Prostate gland (tissue), 2 donors: ENCODE measurements at regions not wholly inside any gene's neighbourhood (a gene's known extent, or its start where the extent isn't known, plus 50 kb on each side); places are given as distances from the start of the nearest gene placed in this dataset.
"Not testable (repeated sequence)": the region's sequence is repeated elsewhere in the genome, so short reads cannot be mapped to it uniquely, and the experiment has no call there.

Source experiments
- DNase-seq: peaks from one replicate; pipeline ENCODE4 v3.0.0-alpha.2; 2019; ENCODE audit warnings: low spot score
- H3K27ac ChIP-seq, 2 donors: fragments of 200-600 bp; sonication (generic); 2 replicates each; pipeline ENCODE4 v1.5.1; 2017 to 2019
- H3K27me3 ChIP-seq: fragments of 200-600 bp; sonication (generic); replicated peaks from 2 replicates; pipeline ENCODE4 v1.5.1; 2019; ENCODE audit not compliant: insufficient read depth
- H3K36me3 ChIP-seq, 2 donors: fragments of 200-600 bp; sonication (generic); 1 replicate in 1 of 2; 2 replicates in 1 of 2; pipeline versions ENCODE4 v1.5.1 to v1.8.1; 2017 to 2019
- H3K4me1 ChIP-seq: fragments of 200-600 bp; sonication (generic); replicated peaks from 2 replicates; pipeline ENCODE4 v1.5.1; 2019
- H3K4me3 ChIP-seq, 2 donors: fragments of 200-600 bp; sonication (generic); 2 replicates each; pipeline ENCODE4 v1.5.1; 2017 to 2019
- H3K9me3 ChIP-seq: fragments of 200-600 bp; sonication (generic); 2 replicates; pipeline ENCODE4 v1.5.1; 2017
- POLR2A ChIP-seq: fragments of 450-650 bp; IDR thresholded peaks from one replicate; pipeline ENCODE4 v1.6.1; 2016; ENCODE audit warnings: antibody characterized with exemption, mild to moderate bottlenecking
- POLR2AphosphoS5 ChIP-seq: sonication (generic); formaldehyde crosslinking; IDR thresholded peaks from one replicate; pipeline ENCODE4 v1.6.1; 2017; ENCODE audit warnings: antibody characterized with exemption
- WGBS: methylation state at CpG from one replicate; pipeline ENCODE4 v1.1.5; 2018; 5-methylcytosine and 5-hydroxymethylcytosine counted together
- intact Hi-C: fragments of 100-400 bp; cut with DNase I; formaldehyde crosslinking; loops from one replicate; pipeline ENCODE4 v1.14.2; 2022
- TF ChIP-seq, protein P1 (sequence below), 4 experiments: fragments of 200-600 bp in 2 of 4; fragments of 450-650 bp in 2 of 4; sonication (generic) in 2 of 4; IDR thresholded peaks; 1 replicate in 3 of 4; 2 replicates in 1 of 4; pipeline ENCODE4 v1.5.1; 2016 to 2019; ENCODE audit warnings: antibody characterized with exemption in 4 of 4, mild to moderate bottlenecking in 2 of 4, moderate library complexity in 2 of 4

DNA sequence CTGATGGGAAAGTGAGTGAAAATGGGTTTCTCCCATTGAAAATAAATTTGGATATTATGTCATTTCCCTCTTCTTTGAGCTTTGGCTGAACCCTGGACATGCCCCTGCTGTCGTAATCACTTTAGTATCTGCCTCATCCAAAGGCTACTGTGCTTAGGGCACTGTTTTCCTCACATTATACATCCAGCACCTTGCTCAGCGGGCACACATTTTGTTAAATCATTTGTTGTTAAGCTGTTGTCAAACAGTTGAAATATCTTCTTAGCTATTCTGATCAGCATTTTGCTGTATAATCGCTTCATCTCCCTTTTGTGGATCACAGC, 352.7 kb upstream of the CD180 start:
- TF ChIP-seq POLR2AphosphoS5 (no peak), POLR2A (no peak)
- TF ChIP-seq, protein P1, sequence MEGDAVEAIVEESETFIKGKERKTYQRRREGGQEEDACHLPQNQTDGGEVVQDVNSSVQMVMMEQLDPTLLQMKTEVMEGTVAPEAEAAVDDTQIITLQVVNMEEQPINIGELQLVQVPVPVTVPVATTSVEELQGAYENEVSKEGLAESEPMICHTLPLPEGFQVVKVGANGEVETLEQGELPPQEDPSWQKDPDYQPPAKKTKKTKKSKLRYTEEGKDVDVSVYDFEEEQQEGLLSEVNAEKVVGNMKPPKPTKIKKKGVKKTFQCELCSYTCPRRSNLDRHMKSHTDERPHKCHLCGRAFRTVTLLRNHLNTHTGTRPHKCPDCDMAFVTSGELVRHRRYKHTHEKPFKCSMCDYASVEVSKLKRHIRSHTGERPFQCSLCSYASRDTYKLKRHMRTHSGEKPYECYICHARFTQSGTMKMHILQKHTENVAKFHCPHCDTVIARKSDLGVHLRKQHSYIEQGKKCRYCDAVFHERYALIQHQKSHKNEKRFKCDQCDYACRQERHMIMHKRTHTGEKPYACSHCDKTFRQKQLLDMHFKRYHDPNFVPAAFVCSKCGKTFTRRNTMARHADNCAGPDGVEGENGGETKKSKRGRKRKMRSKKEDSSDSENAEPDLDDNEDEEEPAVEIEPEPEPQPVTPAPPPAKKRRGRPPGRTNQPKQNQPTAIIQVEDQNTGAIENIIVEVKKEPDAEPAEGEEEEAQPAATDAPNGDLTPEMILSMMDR (IDR thresholded peaks at IDR 0.05): no peak
- intact Hi-C loops: no loop called here
- H3K4me1 ChIP-seq: no peaks in the 10 kb centered on the region
- no peak overlapping the region for H3K27ac ChIP-seq
- H3K9me3 ChIP-seq: no peaks in the 10 kb centered on the region
- H3K36me3 ChIP-seq: no peaks in the 10 kb centered on the region
- no peaks in the 10 kb centered on the region for H3K27me3 ChIP-seq
- no peak for DNase-seq
- H3K4me3 ChIP-seq: no peak overlapping the region
- 74% methylated on average over 3 of the region's 3 CpGs for WGBS

DNA sequence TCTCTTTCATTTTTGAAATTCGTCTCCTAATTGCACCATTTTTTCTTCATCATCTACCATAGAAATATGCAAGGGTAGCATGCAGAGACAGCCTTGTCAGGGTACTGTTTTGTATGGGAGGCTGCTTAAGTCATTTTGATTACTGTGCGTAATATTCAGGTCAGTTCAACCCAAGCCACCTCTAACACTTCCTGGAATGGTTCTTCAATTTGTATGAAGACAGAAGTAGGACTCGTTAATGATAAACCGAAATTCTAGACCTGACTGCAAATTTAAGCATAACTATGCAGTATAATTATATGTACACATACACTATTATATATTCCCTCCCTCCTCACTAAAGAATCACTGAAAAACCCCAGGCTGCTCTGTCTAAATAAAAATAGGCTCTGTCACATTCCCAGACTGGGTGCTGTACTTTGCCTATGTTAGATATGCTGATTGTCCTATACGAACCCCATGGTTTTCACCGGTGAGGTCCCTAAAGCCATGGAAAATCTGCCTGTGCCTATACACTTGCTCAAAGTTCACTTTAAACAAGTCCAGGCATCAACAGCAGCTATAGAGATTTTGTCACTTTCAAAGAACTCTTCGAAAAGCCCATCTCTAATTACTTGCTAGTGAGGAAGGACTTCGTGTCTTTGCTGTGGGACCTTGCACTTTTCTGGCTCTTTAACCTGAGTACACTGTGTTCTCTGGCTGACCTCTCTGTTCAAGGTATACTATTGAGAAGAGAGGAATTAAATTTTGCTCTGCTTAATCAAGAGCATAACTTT, 352.1 kb upstream of the CD180 start:
- Histone ChIP-seq H3K27ac (no peak overlapping the region), H3K27me3 (no peaks in the 10 kb centered on the region), H3K4me1 (no peaks in the 10 kb centered on the region), H3K36me3 (no peaks in the 10 kb centered on the region), H3K9me3 (no peaks in the 10 kb centered on the region), H3K4me3 (no peak overlapping the region)
- no peak for DNase-seq
- WGBS: 73% methylated on average over 8 of the region's 8 CpGs
- intact Hi-C loops: no loop called here
- TF ChIP-seq, protein P1 (IDR thresholded peaks at IDR 0.05): no peak
- TF ChIP-seq POLR2AphosphoS5 (no peak), POLR2A (no peak)

DNA sequence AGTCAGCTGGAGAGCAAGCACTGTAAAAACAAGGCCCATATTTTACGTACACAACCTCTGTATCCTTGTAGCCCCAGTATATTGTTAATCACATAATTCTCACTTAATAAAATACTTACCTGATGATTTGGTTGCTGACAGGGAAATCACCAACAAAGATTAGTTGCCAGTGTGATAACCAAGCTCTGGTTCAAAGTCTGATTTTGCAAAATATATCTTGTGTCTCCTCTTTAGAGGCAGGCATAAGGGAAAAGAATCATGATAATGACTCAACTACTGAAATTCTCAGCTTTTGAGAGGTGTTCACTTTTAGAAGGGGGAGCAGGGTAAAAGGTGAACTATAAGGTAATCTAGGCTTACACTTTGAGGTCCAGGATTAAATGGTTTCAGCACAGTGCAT, 351.1 kb upstream of the CD180 start:
- DNase-seq: no peak
- Histone ChIP-seq H3K4me3 (no peak overlapping the region), H3K27ac (no peak overlapping the region), H3K27me3 (no peaks in the 10 kb centered on the region), H3K9me3 (no peaks in the 10 kb centered on the region), H3K36me3 (no peaks in the 10 kb centered on the region), H3K4me1 (no peaks in the 10 kb centered on the region)
- intact Hi-C loops: no loop called here
- WGBS: 79% methylated on average over 1 of the region's 1 CpG
- TF ChIP-seq POLR2AphosphoS5 (no peak), POLR2A (no peak)
- TF ChIP-seq, protein P1 (IDR thresholded peaks at IDR 0.05): no peak

DNA sequence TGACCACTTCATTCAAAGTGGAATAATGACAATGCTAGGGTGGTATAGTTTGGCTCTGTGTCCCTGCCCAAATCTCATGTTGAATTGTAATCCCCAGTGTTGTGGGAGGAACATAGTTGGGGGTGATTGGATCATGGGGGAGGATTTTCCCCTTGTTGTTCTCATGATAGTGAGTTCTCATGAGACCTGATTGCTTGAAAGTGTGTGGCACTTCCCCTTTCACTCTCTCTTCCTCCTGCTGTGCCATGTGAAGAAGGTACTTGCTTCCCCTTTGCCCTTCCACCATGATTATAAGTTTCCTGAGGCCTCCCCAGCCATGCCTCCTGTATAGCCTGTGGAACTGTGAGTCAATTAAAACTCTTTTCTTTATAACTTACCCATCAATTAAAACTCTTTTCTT, 348.3 kb upstream of the CD180 start:
- H3K4me1 ChIP-seq, H3K36me3 ChIP-seq, H3K27ac ChIP-seq, DNase-seq, intact Hi-C loops, H3K9me3 ChIP-seq, H3K27me3 ChIP-seq, H3K4me3 ChIP-seq: not testable (repeated sequence)

DNA sequence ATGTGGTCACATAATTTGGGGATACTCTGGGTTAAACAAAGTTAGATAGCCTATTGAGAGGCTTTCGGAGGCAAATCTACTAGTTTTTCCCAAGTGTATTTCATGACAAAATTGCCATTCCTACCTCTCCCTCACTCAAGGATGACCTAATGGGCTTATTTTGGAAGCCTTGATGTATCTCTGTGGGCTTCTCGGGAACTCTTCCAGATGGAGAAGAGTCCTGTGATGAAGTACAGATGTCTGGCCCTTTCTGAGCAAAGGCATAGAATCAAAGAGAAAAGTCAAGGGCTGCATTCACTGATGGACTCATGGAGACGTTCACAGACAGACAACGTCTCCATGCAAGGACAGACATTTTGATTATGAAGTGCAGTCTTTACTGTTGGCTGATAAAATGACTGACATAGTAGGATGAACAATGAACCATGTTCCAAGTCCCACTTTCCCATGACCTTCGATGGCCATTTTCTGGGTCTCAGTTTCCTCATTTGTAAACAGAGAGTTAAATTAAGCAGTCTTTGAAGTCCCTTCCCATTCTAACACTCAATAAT, 347.2 kb upstream of the CD180 start:
- WGBS: 73% methylated on average over 5 of the region's 5 CpGs
- no peak for DNase-seq

More for the DNA sequence above, 347.2 kb upstream of the CD180 start:
- no peak overlapping the region for H3K27ac ChIP-seq
- no peak overlapping the region for H3K4me3 ChIP-seq
- intact Hi-C loops: no loop called here
- no peaks in the 10 kb centered on the region for H3K36me3 ChIP-seq
- H3K27me3 ChIP-seq: no peaks in the 10 kb centered on the region
- H3K9me3 ChIP-seq: no peaks in the 10 kb centered on the region
- TF ChIP-seq POLR2A: no peak
- TF ChIP-seq, protein P1 (IDR thresholded peaks at IDR 0.05): no peak
- TF ChIP-seq POLR2AphosphoS5: no peak
- no peaks in the 10 kb centered on the region for H3K4me1 ChIP-seq
